GDM1 (cell line): ENCODE measurements at regions not wholly inside any gene's neighbourhood (a gene's known extent, or its start where the extent isn't known, plus 50 kb on each side); places are given as distances from the start of the nearest gene placed in this dataset.

Experiments used
- DNase-seq: peaks from one replicate; lab custom pipeline; 2025; lab: John Stamatoyannopoulos, UW

DNA sequence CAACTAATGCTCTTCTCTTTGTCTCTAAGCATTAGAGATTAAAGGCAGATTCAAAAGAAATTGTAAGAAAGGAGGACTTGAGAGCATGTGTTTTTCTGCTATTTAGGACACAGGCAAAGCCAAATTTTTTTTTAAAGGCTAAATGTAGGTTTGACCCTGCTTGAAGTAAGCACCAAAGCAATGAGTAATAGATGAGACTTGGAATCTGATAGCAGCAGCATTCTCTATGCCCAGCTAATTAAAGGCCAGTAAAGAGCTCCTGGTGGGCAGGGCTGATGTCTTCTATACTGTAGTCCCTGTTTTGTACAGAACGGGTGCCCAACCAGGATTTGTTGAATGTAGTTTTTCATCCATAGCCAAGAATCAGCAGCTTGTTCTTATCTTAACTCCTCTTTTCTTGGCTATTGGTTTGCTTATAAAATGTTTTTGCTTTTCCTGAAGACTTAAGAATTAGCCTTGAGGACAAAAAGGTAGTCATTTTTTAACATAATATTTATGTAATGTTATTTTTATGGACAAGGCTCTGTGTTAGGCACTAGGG is 179.6 kb downstream of the LMO4 start:
- no peak for DNase-seq

DNA sequence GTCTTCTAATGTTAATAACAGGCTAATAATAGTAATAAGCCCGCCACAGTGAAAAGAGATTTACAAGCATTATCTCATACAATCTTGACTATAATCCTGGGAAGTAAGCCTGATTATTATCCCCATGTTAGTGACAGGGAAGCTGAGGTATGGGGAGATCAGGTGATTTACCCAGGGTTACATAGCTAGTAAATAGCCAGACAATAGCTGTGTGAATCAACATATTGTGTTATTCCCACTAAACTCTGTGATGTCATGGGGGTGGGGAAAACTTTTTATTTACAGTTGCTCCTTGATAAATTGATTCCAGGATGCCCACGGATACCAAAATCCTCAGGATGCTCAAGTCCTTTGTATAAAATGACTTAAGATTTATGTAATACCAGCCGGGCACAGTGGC is 181.9 kb downstream of the LMO4 start:
- DNase-seq, result no peak

DNA sequence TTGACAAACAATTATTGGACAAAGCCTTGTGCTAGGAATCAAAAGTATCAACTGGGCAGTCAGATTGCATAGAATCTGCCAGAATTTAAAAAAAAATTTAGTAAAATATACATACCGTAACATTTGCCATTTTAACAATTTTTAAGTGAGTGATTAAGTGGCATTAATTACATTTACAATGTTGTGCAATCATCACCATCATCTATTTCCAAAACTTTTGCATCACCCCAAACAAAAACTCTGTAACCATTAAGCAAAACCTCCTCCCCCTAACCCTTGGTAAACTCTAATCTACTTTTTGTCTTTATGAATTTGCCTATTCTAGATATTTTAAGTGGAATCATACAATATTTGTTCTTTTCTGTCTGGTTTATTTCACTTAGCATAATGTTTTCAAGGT is 182.8 kb downstream of the LMO4 start:
- DNase-seq, result no peak

DNA sequence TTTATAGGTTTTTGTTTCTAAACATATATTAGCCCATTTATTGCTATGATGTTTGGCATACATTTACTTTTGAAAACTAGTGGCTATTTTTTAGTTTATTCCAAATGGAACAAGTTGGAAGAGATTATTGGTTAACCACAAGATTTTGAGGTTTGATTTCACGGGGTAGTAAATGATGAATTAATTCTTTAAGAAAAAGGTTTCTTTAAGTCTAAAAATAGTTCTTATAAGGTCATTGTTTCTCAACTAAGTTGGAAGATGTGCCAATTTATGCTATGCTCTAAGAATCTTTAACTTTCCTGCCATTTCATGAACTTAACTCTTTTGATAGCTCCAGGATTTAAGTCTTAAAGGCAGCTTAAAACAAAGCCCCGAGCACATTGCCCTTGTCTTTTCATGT is 183.8 kb downstream of the LMO4 start:
- no peak for DNase-seq

DNA sequence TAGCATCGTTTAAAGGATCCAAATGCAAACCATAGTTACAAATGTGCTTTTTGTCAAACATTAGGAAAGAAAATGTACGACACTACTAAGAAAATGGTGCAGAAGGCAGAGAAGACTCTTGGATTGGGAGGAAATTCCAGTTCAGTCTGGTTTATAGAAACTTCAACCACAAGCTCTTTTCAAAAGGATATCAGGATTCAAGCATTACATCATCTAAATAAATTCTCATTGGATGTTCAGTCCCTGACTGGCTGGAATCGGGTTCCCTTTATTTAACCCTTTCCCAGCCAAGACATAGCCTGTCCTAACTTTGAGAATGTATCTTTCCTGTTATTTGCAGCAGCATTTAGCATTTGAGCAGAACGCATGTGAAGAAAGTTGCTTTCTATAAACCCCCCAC is 184.6 kb downstream of the LMO4 start:
- no peak for DNase-seq

DNA sequence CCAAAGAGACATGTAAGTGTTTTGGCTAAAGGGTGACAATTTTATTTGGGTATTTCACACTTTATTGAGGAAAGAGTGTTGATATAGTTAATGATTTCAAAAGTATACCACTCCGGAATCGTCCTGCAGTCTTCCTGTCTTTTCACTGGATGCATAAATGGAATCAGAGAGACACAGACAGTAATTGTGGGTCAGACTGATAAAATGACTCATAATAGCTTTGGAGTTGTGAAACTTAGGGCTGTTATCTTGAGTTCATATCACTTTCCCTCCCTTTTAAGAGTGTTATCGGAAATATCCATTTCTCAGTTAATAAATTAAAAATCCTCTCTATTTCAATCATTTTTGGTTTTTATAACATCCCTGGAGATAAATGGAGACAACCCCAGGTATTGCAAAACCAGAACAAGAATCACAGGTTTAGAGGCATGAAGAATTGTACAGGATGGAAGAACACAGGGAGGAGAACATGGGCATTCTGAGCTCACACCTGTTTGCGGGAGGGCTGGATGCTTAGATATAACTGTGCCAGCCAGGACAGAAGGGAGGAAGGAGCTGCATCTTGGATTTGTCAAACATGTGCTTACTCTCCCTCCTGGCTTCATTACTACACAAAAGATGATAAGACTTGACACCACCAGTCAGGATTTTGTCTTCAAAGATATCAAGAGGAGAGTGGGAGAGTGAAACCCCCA is 185.4 kb downstream of the LMO4 start:
- no peak for DNase-seq

DNA sequence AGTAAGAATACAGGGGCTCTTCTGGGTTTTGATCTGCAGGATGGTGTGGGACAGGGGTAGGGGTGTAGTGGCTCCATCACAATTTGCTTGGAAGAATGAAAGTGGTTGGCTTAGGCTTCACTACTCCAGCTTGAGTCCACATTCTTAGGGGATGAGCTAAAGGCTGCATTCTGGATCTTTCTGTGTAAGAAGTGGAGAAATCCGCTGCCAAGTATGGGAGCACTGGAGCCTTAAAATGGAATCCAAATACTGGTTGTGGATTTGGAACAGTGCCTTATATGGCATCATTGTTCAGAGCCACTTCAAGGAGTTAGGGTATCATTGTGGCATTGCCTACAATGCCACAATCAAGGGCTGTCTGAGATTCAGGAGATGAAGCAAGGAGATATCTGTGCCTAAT is 187.1 kb downstream of the LMO4 start:
- DNase-seq, result no peak

DNA sequence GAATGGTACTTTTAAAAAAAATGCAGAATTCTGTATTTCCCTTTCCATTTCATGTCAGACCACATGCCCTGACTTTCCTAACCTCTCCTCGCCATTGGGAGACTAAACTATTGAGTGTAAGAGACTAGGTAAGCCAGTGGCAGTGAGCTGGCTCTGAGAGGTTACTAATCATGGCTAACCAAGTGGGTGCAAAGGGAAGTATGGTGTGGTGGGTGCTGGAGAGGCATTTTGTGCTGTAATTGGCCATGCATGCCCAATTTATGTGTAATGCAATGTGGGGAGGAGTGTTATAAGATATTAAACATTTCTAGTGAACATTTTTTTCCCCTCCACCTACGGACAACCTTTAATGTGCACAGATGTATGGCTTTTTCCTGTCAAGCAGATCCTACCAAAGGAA is 190.1 kb downstream of the LMO4 start:
- DNase-seq, result no peak

DNA sequence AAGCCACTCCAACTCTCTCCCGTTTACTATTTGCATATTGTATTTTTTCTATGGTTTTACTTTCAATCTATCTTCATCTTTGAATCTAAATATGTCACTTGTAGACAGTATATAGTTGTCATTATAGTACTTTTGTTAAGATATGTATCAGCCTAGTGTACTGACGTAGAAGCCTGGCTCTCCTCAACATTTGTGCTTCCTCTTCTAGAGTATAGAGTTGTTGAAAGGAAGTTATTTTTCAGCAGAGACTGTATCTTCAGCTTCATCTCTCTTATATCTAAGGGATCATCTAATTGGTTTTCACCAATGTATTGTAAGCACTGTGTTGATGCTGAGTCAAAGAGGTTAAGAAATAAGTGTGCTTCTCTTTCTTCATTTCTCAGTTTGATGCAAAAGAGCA is 192.8 kb downstream of the LMO4 start:
- DNase-seq, result no peak

DNA sequence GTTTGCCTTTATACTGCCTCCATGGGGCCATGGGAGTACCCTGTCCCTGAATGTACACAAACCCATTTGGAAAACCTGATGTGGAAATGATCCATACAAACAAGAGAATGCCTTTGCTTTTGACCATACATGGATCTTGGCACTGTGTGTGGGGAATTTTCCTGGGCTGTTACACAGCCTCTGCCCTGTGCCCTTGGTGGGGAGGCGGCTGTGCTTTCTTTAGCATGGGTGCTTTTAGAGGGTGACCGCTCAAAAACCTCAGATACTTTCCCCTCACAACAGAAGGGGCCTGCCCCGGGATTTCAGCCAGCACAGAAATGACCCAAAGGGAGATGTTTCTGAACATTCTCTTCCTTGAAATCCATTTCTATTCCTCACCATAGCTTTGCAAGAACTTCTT is 194.8 kb downstream of the LMO4 start:
- DNase-seq, result no peak

DNA sequence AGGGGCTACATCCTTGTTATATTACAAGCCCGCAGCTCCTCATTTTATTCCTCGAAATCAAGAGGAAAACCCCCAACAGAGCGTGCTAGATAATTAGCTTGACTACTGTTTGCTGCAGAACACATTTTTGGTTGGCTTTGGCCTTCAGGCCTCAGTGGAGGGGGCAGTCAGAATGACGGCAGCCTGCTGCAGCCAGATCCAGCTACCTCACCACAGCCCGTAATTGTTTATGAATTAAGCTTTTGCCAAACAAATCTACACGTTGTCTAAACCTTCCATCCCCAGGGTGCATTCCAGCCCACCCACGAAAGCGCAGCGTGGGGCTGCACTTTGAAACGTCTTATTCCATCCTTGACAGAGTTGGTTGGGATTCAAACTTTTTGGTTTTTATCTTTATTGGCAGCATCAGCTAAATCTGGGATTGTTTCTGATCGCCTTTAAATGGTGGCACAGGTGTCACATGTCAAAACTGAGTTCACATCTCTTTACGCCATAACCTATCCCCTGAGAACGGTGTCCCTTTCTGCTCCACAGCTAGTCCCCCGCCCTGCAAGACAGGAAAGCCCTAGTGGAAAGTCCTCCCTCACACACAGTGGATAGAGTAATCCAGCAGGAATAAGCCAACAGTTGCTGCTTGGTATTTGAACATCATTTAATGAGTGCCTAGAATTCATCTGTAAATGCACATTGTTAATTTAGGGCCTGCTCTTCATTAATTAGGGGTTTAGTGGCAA is 195.5 kb downstream of the LMO4 start:
- no peak for DNase-seq

DNA sequence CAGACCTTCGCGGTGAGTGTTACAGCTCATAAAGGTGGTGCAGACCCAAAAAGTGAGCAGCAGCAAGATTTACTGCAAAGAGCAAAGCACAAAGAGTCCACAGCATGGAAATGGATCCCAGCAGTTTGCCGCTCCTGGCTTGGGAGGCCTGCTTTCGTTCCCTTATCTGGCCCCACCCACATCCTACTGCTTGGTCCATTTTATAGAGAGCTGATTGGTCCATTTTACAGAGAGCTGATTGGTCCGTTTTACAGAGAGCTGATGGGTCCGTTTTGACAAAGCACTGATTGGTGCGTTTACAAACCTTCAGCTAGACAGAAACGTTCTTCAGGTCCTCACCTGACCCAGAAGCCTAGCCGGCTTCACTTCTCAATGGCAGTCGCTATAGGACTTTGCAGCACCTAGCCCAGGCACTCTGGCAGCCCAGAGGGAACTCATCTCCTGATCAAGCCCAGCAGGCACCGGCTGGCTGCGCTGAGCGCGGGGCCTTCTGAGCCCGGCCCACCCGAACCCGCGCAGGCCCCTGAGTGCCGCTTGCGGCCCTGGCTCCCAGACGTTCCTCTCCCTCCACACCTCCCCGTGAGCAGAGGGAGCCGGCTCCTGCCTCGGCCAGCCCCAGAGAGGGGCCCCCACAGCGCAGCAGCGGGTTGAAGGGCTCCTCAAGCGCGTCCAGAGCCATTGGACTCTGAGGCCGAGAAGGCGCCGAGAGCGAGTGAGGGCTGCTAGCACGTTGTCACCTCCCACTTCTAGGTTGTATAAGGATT is 200.3 kb downstream of the LMO4 start:
- DNase-seq, result no peak

DNA sequence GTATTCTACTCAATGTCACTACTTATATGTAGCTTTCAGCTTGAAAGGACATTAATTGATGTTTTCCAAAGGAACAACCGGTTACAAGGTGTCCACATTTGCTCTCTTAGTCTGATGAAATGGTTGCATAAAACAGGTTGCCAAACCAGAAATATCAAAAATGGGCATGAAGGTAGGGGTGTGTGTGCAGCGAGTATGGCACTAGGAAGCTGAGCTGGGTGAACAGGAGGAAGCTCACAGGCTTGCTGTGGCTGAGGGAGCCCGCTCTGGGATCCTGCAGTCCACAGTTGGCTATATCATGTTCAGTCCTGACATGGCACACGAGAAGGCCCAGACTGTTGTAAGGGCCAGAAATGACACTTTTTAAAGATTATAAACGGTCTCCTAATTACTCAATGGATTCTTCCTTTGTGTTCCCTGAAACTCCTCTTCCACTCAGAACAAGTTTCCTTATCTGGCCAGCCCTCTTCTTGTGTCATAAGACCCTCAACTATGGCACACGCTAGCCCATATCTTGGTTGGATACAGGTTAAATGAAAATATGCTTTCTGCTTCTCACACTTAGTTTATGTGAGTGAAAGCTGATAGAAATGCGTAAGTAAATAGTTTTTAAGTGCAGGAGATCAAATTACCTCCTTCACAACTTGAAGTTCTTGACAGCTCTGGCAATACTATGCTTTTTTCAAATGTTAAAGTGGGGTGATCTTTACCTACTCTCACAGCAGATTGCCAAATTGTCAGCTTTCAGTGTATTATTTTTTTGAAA is 201.5 kb downstream of the LMO4 start:
- DNase-seq, result no peak

DNA sequence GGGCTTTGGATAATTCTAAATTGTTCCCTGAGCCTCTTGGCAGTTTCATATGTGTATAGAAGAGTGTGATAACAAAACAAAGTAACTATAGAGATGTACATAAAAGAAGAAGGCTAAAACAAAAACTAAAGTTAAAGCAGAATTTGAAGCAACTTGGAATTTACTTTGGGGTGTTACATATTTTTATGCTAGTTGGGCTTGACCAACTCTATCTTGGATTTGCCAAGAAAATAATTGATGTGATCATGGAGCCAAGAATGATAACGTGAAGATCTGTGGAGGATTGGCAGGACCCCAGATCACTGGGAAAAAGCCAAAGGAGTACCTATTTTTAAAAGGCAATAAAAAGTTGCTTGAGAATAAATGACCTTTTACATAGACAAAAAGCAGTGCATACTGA is 206.9 kb downstream of the LMO4 start:
- no peak for DNase-seq

DNA sequence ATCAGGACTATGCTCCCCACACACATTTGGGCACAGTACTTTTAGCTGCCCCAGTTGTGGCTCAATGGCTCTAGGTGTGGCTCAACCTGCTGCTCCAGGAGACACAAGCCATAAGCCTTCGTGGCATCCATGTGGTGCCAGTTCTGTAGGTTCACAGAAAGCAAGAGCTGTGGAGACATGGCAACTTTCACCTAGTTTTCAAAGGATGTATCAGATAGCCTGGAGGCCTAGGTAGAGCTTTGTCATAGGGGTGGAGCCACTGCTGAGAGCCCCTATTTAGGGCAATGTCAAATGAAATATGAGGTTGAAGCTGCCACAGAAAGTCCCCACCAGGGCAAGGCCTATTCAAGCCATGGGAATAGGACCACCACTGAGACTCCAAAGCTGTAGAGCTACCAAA is 210.5 kb downstream of the LMO4 start:
- DNase-seq, result no peak

DNA sequence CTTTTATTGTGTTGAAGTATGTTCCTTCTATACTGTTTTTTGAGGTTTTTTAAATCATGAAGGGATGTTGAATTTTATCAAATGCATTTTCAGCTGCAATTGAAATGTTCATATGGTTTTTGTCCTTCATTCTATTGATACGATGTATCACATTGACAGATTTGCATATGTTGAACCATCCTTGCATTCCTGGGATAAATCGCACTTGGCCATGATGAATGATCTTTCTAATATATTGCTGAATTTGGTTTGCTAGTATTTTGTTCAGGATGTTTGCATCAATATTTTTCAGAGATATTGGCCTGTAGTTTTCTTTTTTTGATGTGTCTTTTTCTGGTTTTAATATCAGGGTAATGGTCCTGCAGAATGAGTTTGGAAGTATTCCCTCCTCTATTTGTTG is 214.0 kb downstream of the LMO4 start:
- DNase-seq, result no peak

DNA sequence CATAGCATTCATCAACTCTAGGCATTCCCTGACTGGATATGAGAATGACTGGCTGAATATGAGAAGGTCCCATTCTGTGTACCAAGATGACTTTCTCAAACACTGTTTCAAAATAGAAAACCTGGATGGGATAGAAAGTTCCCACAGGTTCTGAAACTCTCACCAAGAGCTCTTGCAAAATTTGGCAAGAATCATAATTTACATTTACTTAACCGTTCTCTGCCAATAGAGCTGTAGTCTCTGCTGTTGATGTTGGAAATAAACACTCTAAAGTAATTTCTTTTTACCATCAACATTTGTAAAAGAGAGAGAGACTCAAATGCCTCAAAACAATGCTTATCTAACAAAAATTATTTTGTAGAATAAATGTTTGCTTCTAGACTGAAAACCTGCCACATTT is 221.1 kb downstream of the LMO4 start:
- no peak for DNase-seq

DNA sequence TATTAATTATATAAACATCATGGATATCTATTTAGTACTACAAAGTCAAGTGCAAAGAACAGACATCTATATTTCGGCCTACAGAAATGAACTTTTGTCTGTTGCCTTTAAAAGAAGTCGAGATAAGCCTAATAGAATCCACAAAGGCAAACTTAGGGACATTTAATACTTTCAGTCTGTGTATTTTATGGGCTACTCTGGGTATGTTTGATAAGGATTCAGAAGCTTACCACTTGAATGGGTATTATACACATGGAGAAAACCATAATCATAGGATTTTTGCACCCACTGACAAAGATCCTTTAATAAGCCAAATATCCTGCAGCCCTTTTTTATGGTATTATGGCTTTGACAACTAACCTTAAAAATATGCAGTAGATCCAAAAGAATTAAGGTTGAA is 224.8 kb downstream of the LMO4 start:
- DNase-seq, result no peak

DNA sequence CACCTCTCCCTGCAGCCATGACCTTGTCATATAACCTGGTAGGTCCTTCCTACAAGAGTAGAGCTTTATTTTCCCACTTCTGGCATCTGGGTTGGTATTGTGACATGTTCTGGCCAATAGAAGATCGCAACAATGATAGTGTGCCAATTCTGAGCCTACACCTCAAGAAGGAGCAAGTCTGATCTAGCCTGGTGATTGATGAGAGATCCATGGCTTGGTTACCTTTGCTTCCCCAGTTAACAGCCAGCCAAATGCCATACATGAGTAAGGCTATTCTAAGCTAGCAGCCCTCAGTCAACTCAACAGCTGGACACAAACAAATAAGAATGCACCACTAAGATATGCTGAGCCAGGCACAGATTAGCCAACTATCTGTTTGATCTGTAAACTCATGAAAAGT is 226.7 kb downstream of the LMO4 start:
- DNase-seq, result no peak

DNA sequence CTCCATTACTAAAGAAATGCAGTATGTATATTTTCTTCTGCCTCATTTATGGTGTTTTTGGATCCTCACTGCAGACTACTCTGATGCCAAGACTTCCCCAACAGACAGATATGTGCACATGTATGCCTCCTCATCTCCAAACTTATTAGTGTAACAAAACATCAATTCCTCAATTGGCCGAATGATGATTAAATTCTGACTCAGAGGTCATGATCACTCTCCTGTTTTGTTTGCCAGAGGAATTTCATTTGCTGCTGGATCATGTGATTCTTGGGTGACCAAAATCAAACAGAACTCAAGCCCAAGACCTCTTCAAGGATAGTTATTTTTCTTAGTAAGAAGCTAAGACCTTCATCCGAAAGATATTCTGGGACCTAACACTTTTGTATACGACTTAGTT is 227.6 kb downstream of the LMO4 start:
- DNase-seq, result no peak

DNA sequence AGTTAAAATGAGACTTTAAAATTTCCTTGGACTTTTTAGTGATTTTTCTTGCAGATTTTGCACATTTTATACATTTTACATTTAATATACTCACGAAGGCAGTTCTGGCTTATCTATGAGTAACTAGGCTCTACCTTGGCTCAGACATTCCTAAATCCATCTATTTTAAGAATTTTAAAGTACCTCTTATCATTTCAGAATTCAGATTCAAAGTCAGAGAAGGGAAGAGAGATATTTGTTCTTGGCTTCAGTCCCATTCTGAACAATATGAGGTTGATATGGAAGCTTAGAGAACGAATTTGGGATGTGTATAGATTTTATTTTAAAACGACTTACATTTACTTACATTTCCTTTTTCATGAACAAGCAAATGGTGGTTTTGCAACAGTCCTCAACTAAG is 230.2 kb downstream of the LMO4 start:
- no peak for DNase-seq

DNA sequence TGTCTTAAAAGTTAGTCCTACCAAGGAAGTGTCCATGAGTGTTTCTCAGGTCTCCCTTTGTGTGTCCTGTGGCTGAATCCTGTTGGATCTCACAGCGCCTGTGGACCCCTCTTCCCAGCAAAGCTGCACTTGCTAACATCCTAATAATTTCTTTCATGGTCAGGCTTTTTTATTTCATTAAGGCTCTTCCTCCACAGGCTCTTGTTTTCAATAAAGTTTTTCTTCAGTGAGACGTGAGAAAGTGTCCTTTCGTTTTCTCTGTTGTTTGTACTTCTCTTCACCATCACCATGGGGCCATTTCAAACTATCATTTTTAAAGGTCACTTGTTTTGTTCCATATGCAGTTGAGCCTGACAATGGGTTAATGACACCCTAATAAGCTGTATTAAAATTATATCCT is 231.5 kb downstream of the LMO4 start:
- no peak for DNase-seq
